NCI-H1436 treated with DMSO at 0.1 percent for 48 hours (cell line): ENCODE measurements at regions not wholly inside any gene's neighbourhood (a gene's known extent, or its start where the extent isn't known, plus 50 kb on each side); places are given as distances from the start of the nearest gene placed in this dataset.
A peak's percentile ranks its signal among the peaks of the same experiment; 100 is the strongest.
"Not testable (repeated sequence)": the region's sequence is repeated elsewhere in the genome, so short reads cannot be mapped to it uniquely, and the experiment has no call there.

Experiments
- DNase-seq: peaks from one replicate; lab custom pipeline; 2025; lab: John Stamatoyannopoulos, UW

DNA sequence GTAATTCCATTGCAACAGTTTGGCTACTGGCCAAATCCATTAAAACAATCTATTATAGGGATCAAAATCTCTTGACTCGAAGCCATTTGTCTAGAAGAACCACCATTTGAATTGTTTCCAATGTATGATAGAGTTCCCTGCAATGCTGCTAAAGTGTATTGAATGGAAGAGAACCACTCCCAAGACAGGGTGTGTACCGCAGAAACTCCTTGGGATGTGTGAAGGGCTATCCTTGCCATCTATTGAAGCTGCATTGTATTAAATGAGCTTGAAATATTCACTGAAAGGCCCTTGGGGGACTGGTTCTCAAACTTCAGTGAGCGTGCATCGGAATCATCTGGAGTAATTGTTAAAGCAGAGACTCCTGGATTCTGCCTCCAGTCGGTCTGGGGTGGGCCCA is 260.4 kb upstream of the MEIS1 start:
- DNase-seq = no peak

GRCh38 chr2:66173645-66174044 is 261.3 kb upstream of the MEIS1 start:
- no peak for DNase-seq

GRCh38 chr2:66171530-66171929 is 263.4 kb upstream of the MEIS1 start:
- DNase-seq = no peak

GRCh38 chr2:66170744-66171330 is 264.1 kb upstream of the MEIS1 start:
- DNase-seq = peak; percentile 64

DNA sequence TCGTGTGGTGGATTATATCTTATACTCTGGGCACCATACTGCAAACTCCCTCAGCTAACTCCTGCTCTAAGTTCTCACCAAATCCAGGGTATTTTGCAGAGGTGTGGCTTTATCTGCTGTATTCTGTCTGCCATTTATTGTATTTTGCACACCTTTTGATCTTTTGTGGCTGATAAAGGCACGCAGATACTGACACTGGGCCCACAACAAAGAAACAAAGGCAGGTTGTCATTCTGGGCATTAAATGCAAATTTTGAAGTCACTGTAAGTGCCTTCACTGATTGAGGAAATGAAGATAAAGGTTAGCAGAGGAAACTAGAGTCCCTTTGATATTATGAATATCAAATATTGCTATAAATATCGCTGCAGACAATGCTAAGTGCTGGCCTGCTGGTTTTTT is 265.8 kb upstream of the MEIS1 start:
- no peak for DNase-seq

GRCh38 chr2:66164470-66164869 is 270.5 kb upstream of the MEIS1 start:
- no peak for DNase-seq

GRCh38 chr2:66156171-66156570 is 278.8 kb upstream of the MEIS1 start:
- no peak for DNase-seq

GRCh38 chr2:66153941-66154340 is 281.0 kb upstream of the MEIS1 start:
- no peak for DNase-seq

- no peak for DNase-seq
Observed at GRCh38 chr2:66145490-66145889, 289.4 kb upstream of the MEIS1 start.

- DNase-seq = not testable (repeated sequence)
Observed at GRCh38 chr2:66144324-66144723, 290.6 kb upstream of the MEIS1 start.

- no peak for DNase-seq
Observed at GRCh38 chr2:66137606-66138130, 297.3 kb upstream of the MEIS1 start.

DNA sequence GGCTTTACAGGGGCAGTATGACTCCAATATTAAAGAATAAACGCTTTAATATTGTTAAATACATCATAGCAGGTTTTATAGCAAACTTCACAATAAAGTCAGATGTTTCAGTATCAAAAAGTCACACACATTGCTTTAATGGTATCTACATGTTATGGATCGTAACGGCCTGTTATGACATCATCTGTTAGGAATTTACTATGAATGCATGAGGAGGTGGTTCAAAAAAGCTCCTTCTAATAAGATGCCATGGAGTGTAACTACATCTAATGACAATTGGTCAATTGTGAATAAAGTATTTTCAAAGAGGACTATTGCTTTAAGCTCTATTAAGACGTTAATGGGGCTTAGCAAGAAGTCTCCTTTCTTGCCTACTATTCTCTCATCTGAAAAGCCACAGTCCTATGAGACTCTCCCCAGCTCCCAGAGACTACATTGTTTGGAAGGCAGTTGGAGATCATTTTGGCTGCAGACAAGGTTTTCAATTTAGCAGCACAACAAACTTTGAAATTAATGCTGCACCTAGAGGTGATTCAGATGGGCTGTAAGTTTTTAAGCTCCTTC is 300.7 kb upstream of the MEIS1 start:
- no peak for DNase-seq

DNA sequence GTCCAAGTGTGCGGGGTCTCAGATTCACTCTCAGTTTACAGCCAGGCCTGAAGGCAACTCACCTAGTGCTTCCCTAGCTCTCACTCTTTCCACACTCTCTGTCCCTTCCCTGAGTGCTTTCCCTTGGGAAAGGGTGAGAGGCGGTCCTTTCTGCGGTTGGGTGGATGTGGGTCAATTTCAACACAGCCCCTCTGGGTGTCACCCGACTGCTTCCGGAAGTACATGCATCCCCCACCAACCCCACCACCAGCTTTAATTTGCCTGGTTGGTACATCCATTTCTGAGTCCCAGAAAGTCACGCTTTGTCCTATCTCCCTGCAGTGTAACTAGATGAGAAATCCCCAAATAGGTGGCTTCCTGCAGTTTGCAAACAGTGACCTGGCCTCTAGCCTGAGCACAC is 307.3 kb upstream of the MEIS1 start:
- no peak for DNase-seq

GRCh38 chr2:66127061-66127460 is 307.9 kb upstream of the MEIS1 start:
- DNase-seq = no peak

GRCh38 chr2:66125951-66126350 is 309.0 kb upstream of the MEIS1 start:
- DNase-seq = no peak

DNA sequence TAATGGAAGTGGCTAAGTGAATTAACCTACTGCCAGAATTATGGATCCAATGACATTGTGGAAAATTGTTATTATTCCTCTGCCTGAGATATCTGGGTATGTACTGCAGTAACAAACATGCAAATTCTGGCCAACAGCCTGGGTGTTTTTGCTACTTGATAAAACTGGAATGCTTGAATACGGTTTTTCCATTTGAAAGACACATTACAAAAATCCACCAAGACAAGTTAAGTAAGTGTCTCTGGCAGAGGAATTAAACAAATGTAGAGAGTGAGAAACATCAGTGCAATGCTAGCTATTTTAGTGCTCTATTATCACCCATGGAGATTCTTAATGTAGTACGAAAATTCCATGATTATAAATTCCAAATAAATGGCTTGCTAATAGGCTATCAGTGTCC is 312.4 kb upstream of the MEIS1 start:
- no peak for DNase-seq

DNA sequence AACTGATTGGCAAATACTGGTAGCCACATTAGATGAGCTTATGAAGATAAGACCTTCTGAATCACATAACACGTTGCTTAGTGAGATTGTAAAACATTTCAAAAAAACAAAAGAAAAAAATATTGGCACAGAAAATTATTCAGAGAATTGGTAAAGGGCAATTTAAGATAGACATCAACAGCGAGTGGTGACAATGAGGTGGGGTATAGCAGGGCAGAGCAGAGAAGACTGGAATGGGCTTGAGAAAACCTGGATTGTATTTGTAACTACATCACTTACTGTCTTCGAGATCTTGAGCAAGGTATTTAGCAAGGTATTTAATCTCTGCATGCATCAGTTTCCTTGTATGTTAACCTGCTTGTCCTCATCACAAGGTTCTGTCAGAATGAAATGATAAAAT is 313.0 kb upstream of the MEIS1 start:
- no peak for DNase-seq

- DNase-seq = no peak
Observed at GRCh38 chr2:66113988-66114625, 320.8 kb upstream of the MEIS1 start.

- DNase-seq = no peak
Observed at GRCh38 chr2:66111706-66112105, 323.2 kb upstream of the MEIS1 start.

DNA sequence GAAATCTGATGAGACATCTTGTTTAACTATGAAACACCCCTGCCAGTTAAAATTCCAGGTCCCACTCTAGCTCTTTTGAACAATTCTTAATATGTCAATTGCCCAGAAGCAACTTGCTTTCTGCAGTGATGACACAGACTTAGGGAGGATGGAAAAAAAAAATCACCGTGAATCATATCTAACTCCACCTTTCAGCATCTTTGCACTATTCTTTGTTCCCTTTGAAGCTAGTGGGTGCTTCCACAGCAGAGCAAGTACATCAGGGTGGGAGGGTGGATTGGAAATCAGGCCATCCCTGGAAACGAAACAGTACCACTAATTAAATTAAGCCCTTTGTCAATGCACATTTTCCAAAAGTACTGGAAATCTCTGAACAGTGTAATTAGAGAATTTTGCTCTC is 324.3 kb upstream of the MEIS1 start:
- DNase-seq = no peak

GRCh38 chr2:66110086-66110485 is 324.8 kb upstream of the MEIS1 start:
- no peak for DNase-seq

- no peak for DNase-seq
Observed at GRCh38 chr2:66109419-66109818, 325.5 kb upstream of the MEIS1 start.

- DNase-seq = no peak
Observed at GRCh38 chr2:66105066-66105753, 329.7 kb upstream of the MEIS1 start.
